GM21529 (cell line): ENCODE measurements at regions not wholly inside any gene's neighbourhood (a gene's known extent, or its start where the extent isn't known, plus 50 kb on each side); places are given as distances from the start of the nearest gene placed in this dataset.

Experiments used
- ATAC-seq: cut with Tn5 transposase; IDR thresholded peaks from one replicate; pipeline ENCODE4 v1.9.1; 2021; ENCODE audit not compliant: unreplicated experiment

DNA sequence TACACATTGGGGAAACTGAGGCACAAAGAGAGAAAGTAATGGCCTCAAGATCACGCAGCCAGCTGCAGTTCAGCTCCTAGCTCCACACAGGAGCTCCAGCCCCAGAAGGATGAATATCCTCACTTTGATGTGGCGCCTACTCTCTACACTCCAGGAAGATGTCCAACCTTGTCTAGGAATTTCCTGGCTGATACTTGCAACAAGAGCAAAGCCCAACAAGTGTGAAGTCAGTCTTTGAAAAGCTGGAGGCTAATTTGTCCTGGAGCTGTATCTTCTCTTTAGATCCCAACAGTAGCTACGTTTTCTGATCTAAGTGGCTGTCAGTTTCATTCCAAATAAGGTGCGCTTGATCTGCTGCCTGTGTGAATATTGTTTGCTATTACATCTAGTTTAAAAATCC lies 344.9 kb downstream of the PTPRU start:
- ATAC-seq, result no peak

DNA sequence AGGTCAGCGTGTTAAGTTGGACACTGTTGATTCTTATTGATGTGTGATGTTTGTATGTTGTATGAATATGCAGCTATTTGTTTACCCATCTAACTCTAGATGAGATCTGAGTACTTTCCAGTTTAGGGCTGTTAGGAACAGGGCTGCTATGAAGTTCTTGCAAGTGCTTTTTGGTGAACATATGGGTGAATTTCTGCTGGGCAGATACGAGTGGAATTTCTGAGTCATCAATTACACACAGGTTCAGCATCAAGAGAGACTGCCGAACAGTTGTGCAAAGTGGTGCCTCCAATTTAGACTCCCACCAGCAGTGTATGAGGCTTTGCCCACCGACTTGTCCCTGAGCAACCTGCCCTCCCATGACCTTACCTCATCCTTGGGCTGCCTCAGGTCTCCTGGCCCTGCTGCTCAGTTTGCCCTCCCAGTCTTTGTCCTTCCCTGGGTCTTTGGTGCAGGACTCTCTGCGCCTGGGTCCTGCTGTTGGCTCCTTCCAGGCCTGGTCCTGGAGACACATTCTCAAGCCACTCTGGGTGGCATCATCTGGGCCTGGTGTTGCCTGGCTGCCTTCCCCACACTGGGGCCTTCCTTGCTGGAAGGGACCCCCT lies 343.6 kb downstream of the PTPRU start:
- ATAC-seq, result no peak

DNA sequence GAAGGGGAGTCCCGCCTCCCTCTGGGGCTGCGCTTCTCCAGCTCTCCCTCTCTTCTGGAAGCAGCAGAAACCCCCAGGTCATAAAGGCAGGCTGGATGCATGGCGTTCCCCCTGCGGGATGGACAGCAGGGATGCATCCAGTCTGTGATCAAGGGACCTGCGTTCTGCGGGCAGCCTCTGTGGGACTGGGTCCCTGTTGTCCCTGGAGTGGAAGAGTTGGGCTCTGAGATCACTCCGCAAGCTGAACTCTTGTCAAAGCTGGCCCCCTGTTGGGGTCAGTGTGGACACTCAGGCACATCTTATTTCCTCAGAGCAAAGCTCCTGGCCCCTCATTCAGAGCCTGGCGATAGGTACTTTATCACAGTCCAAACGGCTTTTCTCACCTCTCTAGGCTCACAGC lies 341.2 kb downstream of the PTPRU start:
- no peak for ATAC-seq

DNA sequence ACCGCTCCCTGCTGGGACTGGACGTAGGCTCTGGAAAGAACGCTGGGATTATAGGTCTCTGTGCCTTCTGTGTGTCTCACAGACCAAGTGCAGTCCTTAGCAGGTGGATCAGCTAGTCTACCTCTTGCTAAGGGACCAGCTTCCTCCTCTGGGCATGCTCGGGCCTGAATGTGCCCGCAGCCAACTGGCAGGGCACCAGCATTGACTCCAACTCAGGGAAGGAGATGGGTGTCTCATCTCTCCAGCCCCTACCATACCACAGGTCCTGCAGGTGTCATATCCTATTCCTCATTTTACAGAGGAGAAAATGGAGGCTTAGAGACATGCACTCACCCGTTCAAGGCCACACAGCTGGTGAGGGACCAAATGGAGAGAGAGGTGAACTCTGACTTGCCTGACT lies 340.2 kb downstream of the PTPRU start:
- ATAC-seq, result no peak

DNA sequence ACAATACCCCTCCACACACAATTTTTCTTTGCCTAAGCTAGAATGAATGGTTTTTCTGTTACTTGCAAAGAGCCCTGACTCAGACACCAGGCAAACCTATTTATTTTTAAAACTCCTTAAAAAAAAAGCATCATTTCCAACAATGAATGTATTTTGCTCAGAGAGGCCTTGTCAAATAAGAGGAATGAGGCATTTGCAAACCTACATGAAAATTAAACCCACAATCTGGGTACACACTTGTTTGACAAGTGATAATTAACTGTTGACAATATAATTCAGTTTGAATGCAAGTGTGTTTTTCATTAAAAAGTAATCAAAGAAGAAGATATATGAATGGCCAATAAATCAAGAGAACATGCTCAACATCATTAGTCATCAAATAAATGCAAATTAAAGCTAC lies 339.5 kb downstream of the PTPRU start:
- no peak for ATAC-seq

DNA sequence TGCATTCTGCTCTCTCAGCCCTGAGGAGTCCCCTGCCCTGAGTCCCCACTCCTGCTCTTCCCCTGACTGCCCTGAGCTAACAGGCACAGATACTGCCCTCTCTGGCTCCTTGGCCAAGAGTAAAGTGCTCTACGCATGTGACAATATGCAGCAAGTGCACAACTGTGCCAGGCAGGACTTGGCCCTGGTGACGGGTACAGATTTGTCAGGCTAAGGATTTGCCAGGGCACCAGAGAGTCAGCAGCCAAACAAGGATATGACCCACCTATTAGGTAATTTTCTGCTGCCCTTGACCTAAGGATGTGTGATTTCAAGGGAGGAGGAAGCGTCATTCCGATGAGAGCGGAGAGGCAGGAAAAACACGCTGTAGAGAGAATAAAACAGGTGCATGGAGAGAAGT lies 339.0 kb downstream of the PTPRU start:
- ATAC-seq, result no peak

DNA sequence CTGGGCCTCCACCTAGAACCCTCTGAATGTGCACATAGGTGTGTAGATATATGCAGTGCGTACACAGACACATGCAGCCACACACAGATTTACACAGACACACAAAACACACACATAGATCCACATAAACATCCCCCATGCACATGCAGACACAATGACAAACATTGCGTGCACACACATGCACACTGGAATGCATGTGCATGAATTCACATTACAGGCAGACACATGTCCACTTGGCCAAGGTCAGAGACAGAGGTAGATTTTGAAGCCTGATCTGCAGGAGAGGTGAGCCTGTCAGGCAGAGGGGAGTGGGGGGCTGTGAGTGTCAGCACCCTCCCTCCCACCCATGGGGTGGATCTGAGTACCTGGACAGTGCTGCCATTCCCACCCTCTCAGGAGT lies 338.5 kb downstream of the PTPRU start:
- ATAC-seq, result no peak

DNA sequence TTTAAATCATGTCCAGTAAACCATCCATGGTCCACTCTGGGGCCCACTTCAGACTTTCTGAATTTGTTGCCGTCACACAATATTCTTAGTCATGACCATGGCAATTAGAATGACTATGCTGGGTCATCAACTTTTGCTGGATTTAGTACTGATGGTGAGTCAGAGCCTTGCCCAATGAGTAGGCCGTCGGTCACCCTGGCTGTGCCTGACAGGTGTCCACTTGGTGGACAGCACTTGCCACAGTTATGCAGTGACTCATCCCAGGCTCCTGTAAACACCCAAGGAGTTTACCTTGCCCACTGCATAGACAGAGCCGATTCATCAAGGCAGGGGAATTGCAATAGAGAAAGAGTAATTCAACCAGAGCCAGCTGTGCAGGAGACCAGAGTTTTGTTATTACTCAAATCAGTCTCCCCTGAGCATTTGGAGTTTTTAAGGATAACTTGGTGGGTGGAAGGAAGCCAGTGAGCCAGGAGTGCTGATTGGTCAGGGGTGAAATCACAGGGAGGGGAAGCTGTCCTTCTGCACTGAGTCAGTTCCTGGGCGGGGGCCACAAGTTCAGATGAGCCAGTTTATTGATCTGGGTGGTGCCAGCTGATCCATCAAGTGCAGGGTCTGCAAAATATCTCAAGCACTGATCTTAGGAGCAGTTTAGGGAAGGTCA lies 333.8 kb downstream of the PTPRU start:
- no peak for ATAC-seq

DNA sequence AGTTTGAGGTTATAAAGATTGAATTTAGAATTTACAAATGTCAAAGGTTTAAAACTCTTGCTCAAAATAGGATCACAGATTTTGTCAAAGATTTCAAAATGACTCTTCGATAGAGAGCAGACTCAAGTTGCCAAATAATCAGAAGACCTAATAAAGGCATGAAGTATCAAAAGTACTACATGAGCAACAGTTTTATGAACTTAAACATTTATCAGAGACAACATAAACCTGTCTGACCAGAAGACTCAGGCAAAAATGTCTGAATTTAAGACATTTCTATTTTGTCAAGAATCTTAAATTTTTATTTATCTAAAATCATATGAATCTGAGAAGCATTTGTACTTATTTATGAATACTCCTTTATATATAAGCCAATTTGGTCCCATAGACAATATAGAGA lies 330.9 kb downstream of the PTPRU start:
- no peak for ATAC-seq

DNA sequence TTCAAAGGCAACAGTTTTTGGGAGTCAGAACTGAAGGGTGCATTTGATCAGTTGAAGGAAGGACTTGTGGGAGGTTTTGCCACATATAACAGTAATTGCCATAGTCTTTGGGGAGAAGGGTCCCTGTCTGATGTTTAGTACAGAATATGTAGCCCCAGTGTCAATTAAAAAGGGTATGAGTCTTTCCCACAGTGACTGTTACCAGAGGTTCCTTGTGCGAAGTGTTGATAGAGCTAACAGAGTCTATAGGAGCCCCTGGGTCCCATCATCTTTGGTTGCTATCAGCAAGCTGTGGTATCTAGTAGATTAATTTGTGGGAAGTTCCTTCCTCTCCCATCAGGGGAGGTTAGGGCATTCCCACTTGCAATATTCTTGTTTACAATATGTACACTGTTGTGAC lies 329.2 kb downstream of the PTPRU start:
- ATAC-seq, result no peak

DNA sequence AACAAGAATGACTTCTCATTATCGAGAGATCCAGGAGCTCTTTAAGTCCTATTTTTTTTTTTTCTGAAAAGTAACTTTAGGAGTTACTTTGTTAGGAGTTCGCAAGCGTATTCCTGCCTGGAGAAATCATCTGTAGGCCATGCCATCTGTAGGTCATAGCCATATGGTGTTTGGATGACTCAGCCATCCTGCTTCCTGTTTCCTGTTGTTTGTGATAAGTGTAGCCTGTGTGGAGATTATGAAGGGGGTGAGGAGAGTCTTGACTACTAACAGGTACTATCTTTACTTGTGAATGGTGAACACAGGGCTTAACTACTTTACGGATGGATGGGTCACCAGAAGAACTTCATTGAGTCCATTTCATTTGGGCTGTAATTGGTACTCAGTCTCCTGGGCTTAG lies 327.2 kb downstream of the PTPRU start:
- no peak for ATAC-seq

DNA sequence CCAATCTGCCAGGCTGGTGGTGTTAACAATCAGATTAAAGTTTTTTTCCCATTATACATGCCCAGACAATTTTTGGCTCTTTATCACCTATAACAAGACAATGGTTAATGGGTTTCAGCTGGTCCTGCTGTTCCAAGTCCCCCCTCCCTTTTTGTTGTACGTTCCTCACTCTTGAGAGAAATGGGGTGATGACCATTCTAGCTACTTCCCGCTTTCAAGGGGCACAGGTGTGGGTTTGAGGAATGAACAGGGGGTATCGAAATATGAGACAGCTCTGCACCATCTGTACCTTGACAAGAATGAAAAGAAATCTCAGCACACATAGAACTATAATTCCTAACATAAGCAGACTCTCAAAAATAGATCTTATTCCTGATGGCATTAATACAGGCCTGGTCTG lies 326.8 kb downstream of the PTPRU start:
- no peak for ATAC-seq

DNA sequence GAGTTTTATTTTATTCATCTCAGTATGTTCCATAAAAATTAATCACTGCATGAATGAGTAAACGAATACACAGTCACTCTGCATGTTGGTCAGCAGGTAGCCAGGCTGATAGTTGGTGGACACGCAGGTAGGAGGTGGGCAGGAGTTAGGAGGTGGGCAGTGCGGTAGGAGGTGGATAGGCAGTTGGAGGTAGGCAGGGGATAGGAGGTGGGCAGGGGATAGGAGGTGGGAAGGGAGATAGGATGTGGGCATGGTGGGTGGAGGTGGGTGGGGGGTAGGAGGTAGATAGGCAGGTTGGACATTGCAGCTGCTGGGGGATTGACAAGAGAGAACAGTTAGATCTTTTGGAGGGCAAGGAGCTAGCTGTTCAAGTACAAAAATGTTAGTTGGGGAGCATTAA lies 322.7 kb downstream of the PTPRU start:
- ATAC-seq, result no peak

DNA sequence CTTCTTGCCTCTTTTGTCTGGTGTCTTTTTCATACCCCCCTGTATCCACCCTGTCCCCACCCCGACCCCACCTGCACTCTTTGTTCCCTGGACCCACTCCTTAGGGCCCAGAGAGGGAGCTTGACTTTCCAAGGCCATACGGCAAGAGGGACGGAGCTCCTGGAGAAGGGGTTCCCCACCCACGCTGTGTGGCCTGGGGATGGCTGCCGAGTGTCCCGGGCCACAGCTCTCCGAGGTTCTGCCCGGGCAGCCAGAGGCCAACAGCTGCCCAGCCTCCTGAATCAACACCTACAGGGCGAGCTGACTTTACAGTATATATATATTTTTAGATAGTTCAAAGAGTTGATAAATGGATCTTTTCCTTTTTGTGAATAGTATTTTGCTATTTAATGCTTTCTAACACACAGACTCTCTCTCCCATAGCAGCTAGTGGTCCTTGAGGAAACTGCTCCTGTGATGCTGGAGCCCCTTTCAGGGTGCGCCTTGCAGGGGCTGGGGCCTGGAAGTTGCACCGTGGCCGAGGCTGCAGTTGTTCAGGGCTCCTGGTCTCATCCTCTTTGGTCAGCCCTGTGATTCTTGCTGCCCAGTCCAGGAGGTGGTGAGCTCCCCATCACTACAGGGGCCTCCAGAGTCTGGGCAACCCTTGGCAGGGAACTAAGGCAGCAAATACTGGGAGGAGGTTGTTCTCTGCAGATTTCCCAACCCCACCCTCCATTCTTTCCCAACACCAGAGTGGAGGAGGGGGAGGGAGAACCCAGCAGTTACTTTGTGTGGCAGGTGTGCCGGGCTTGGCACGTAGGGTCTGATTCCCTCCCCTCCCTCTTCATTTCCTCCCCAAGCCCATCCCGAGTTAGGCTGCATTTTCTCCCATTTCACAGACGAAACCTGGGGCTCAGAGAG lies 321.6 kb downstream of the PTPRU start:
- ATAC-seq, result no peak

DNA sequence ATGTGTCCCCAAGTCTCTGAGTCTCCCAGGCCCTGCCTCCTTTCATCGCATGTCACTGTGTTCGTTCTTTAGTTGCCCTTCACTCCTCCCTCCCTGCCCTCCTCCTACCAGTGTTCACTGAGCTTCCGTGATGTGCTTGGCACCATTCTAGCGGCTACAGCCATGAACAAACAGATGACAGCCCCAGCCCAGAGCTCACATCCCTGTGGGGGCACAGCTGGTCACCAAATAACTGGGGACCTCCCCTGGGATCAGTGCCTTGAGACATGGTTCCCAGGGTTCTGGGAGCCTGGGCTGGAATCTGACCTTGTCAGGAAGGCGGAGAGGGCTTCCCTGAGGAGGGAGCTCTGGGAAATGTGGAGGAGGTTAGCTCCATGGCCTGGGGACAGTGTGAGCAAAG lies 320.7 kb downstream of the PTPRU start:
- ATAC-seq, result no peak

DNA sequence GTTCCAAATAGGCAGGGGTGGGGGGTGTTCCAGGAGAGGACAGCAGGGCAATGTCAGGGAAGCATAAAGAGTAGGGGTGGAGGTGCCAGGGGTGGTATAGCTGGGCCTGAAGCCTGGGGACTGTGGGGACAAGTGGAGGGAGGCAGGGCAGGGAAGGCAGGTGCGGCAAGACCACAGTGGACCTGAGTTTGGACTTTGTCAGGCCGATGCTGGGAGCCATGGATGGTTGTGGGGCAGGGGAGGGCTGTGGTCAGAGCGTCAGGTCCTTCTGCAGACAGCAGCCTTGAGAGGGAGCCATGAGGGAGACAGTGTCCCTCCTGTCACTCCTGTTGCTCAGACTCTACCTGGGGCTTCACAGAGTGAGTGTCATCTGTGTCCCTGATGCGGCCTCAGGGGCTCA lies 320.3 kb downstream of the PTPRU start:
- no peak for ATAC-seq

DNA sequence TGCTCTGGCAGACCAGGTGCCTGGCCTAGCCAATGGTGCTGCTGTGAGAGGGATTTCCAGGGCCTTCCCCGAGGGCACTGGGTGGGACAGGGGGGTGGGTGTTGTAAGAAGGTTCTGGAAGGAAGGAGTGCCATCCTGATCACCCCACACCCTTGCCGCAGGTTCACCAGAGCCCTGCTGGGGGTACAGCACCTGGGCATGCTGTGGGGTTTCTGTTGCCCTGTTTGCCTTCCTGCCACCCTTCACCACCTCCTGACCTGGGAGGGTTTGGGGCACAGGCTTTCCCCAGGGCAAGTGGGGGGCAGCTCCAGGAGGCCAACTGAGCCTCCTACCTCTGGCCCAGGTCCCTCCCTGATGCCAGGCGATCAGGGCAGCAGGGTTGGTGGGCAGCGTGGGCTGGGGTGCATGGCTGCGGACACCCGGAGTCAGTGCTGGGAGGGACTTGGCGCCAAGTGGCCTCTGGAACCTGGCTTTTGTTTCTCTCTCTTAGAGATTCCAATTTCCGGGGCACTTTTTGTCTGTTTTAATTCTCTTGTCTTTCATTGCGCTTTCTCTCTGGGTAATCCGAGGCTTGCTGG lies 318.8 kb downstream of the PTPRU start:
- no peak for ATAC-seq

DNA sequence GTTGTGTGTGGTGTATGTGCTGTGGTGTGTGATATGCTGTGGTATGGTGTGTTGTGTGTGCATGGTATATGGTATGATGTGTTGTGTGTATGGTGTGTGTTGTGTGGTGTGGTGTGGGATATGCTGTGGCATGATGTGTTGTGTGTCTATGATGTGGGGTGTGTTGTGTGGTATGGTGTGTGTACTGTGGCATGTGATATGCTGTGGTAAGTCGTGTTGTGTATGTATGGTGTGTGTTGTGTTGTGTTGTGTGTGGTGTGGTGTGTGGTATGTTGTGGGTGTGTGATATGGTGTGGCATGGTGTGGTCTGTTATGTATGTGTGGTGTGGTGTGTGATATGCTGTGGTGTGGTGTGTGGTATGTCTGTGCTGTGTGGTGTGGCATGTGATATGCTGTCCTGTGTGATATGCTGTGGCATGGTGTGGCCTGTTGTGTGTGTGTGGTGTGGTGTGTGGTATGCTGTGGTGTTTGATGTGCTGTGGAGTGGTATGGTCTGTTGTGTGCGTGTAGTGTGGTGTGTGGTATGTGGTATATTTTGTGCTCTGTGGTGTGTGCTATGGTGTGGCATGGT lies 318.0 kb downstream of the PTPRU start:
- no peak for ATAC-seq

DNA sequence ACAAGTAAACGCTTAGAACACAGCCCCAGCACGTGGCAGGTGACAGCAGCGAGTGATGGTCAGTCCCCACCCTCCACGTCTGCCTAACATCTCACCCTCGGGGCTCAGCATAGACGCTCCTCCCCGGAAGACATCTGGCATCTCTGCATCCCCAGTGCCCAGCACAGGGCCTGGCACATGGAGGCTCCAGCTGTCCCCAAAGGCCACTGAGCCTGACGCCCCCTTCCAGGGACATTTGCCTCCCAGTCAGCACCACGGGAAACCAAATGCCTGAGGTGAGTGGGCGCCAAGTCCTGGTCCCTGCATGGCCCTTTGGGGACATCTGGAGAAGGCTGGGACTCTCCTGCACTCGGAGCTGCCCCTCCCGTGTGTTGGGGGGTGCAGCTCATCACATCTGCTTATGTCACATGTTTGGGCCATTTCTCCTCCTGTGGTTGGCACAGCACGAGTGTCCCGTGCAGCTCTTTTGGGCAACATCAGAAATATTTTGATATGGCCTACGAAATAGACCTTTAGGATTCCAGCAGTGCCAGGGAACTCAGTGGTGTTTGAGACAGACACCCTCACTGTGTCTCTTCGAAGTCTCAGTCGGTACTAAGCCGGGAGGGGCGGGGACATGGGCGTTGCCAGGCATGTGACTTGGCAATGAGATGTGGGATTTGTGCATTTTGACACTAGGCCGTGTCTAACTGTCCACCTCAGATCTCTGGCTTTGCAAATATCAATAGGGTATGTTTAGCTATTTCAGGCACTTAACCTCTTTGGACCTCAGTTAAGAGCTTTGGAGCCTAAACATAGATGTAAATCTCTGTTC lies 315.0 kb downstream of the PTPRU start:
- no peak for ATAC-seq

DNA sequence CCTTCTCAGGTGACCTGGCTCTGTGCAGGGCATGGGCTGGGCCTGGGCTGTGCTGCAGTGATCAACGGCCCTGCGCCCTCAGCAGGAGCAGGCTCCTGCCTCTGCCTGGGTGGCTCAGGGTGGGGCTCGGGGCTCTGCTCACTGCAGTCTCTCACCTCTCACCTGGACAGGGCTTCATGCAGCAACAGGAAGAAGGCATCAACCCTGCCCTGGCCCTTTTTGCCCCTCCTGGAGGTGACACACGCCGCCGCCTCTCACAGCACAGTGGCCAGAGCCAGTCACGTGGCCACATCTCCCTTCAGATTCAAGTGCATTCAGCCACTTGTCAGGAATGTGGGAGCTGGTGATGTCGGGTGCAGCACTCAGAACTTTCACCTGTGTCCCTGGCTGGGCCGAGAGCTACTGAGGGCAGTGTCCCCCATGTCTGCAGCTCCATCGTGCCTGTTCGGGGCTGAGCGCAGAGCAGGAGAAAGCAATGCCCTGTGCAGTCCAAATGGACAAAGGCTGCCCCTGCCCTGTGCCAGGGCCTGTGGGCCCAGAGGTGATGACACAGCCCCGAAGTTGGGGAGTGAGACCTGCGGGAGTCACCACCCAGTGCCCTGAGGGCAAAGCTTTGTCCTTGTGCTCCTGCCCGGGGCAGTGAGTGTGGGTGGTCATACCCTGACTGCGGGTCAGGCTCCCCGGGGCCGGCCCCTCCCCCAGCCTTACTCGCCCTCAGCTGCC lies 314.0 kb downstream of the PTPRU start:
- no peak for ATAC-seq
